Raji (cell line): ENCODE measurements at regions not wholly inside any gene's neighbourhood (a gene's known extent, or its start where the extent isn't known, plus 50 kb on each side); places are given as distances from the start of the nearest gene placed in this dataset.

ENCODE experiments used
- POLR2A ChIP-seq: IDR thresholded peaks from 2 replicates; pipeline ENCODE4 v1.6.1; 2011; ENCODE audit warnings: low read depth, low read length, control low read depth; ENCODE audit not compliant: insufficient read depth

GRCh38 chr7:67655168-67655567 is 658.5 kb downstream of the TYW1 start:
- TF ChIP-seq POLR2A = no peak

- TF ChIP-seq POLR2A = no peak
Measured at GRCh38 chr7:67659091-67659490, 662.5 kb downstream of the TYW1 start.

DNA sequence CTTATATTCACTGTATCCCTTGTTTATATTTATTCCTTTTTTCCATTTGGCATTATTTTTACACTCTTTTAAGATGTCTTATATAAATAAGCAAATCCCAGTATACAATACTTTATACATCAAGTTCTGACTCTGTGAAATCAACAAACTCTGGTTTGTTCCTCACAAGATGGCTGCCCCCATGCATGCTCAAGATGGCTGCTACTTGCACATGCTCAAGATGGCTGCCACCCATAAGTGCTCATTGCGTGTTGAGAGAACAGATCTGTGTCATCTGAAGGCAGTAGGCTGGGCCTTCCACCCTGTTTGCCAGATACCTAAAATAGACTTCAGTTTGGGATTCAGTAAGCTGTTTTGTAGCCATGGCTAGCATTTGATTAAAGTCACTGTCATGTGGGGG is 666.2 kb downstream of the TYW1 start:
- no peak for TF ChIP-seq POLR2A

- no peak for TF ChIP-seq POLR2A
Measured at GRCh38 chr7:67663644-67664043, 667.0 kb downstream of the TYW1 start.

GRCh38 chr7:67671006-67671548 is 674.4 kb downstream of the TYW1 start:
- TF ChIP-seq POLR2A = no peak

GRCh38 chr7:67673861-67674260 is 677.2 kb downstream of the TYW1 start:
- no peak for TF ChIP-seq POLR2A

- TF ChIP-seq POLR2A = no peak
Measured at GRCh38 chr7:67675971-67676370, 679.3 kb downstream of the TYW1 start.

DNA sequence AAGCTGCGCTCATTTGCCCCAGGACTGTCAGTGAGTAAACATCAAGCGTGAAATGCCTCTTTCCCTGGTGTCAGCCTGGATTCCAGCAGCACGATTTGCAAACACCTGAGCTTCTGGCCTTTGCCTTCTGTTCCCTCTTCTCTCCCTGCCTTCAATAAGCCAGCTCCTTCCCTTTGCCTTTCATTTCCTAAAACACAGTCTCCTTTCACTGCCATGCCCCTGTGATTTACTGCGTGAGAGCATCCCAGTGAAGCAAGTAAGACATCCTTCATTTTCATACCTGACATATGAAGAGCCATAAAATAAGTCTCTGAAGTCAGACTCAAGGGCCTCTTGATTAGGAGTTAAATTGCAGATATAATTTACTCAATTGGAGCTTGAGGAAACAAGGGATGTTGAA is 681.8 kb downstream of the TYW1 start:
- no peak for TF ChIP-seq POLR2A

DNA sequence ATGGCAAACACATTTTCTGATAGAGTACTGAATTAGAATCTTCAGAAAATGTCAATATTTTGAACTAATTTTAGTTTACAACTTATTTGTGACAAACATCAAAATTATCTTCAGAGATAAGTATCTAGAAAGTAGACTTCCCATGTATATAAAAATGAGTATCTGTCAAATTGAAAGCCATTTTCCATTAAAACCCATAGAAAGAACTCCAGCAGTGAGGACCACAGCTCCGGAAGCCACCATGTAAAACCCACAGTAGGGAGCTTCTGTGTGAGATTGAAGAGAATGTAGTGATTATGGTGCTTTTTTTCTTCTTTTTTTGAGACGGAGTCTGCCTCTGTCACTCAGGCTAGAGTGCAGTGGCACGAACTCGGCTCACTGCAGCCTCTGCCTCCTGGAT is 687.0 kb downstream of the TYW1 start:
- no peak for TF ChIP-seq POLR2A

GRCh38 chr7:67690700-67691099 is 694.1 kb downstream of the TYW1 start:
- TF ChIP-seq POLR2A = no peak

GRCh38 chr7:67692425-67692824 is 695.8 kb downstream of the TYW1 start:
- no peak for TF ChIP-seq POLR2A

DNA sequence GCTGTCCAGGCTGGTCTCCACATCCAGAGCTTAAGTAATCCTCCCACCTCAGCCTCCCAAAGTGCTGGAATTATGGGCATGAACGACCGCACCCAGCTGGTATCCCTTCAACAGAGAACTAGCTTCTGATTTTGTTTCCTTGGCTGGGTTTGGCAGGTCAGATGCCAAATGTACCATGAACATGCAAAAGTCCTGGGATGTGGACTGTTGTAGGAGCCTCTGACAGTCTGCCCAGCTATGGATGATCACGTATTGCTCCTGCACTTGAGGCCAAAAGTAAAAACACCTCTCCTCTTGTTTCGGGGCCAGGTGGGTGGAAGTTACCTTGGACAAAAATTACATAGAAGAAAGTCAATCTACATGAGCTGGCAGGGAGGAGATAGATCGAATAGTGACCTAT is 699.5 kb downstream of the TYW1 start:
- no peak for TF ChIP-seq POLR2A

- TF ChIP-seq POLR2A = no peak
Measured at GRCh38 chr7:67696878-67697277, 700.2 kb downstream of the TYW1 start.

GRCh38 chr7:67698354-67698753 is 701.7 kb downstream of the TYW1 start:
- no peak for TF ChIP-seq POLR2A

DNA sequence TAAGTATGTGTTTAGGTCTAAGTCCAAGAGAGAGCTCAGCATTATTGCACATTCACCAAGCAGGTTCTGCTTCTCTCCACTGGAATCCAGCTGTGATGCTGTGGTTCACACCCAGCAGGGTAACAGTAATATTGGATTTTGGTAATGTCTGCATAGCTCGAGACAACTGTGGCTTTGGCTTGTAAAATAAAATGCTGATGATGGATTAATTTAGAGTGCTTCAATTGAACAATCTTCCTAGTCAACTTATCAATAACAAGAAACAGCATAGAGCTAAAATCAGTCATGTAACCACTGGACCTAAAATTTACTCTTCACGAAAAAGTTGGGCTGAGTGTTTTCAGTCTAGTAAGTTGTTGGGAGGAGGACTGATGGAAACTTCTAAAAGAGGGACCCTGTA is 709.2 kb downstream of the TYW1 start:
- TF ChIP-seq POLR2A = no peak

GRCh38 chr7:67711706-67712105 is 715.1 kb downstream of the TYW1 start:
- TF ChIP-seq POLR2A = no peak

DNA sequence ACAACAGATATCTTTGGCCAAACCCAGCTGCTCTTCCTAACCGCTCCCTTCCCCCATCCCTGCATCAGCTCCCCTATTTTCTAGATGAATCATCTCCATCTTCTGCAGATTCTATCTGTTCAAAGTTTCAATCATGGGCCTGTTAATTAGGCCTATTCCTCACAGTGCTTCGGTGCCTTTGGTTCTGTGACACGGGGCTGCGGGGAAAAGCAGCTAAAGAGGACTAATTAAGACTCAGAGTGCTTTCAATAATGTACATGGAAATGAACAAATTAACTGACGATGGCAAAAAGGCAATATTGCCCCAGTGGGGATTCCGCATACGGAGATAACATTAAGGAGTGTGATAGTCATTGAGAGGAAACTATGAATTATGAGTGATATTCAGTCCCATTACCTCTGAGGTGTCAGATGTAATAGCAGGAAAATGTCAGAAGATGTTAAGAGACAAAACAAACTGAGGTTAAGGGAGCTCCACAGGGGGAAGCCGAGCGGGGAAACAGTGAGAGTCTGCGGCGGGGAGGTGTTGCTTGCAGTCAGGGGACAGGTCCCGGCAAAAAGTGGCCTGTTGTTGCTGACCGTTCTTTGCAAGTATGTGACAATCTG is 716.9 kb downstream of the TYW1 start:
- no peak for TF ChIP-seq POLR2A

GRCh38 chr7:67716729-67717128 is 720.1 kb downstream of the TYW1 start:
- no peak for TF ChIP-seq POLR2A

GRCh38 chr7:67723591-67723990 is 727.0 kb downstream of the TYW1 start:
- no peak for TF ChIP-seq POLR2A
